GM21786 (cell line): ENCODE measurements at regions not wholly inside any gene's neighbourhood (a gene's known extent, or its start where the extent isn't known, plus 50 kb on each side); places are given as distances from the start of the nearest gene placed in this dataset.
"Not testable (repeated sequence)": the region's sequence is repeated elsewhere in the genome, so short reads cannot be mapped to it uniquely, and the experiment has no call there.

Experiments
- ATAC-seq: cut with Tn5 transposase; IDR thresholded peaks from one replicate; pipeline ENCODE4 v1.9.1; 2021; ENCODE audit not compliant: unreplicated experiment

- ATAC-seq = no peak
These were observed 259.7 kb downstream of the MTERF1 start for GRCh38 chr7:91620827-91621226.

GRCh38 chr7:91627324-91627723 is 253.2 kb downstream of the MTERF1 start:
- ATAC-seq = not testable (repeated sequence)

GRCh38 chr7:91628742-91629141 is 251.8 kb downstream of the MTERF1 start:
- ATAC-seq = no peak

- no peak for ATAC-seq
These were observed 249.7 kb downstream of the MTERF1 start for GRCh38 chr7:91630581-91631380.

- no peak for ATAC-seq
These were observed 248.1 kb downstream of the MTERF1 start for GRCh38 chr7:91632234-91632940.

- ATAC-seq = no peak
These were observed 247.5 kb downstream of the MTERF1 start for GRCh38 chr7:91633013-91633441.

GRCh38 chr7:91634485-91635177 is 245.9 kb downstream of the MTERF1 start:
- no peak for ATAC-seq

- no peak for ATAC-seq
These were observed 244.3 kb downstream of the MTERF1 start for GRCh38 chr7:91636129-91636724.

GRCh38 chr7:91636728-91637127 is 243.8 kb downstream of the MTERF1 start:
- no peak for ATAC-seq

GRCh38 chr7:91644256-91644655 is 236.2 kb downstream of the MTERF1 start:
- ATAC-seq = no peak

GRCh38 chr7:91645542-91645941 is 235.0 kb downstream of the MTERF1 start:
- no peak for ATAC-seq

- no peak for ATAC-seq
These were observed 228.5 kb downstream of the MTERF1 start for GRCh38 chr7:91651986-91652385.

GRCh38 chr7:91653286-91653685 is 227.2 kb downstream of the MTERF1 start:
- ATAC-seq = no peak

- no peak for ATAC-seq
These were observed 224.8 kb downstream of the MTERF1 start for GRCh38 chr7:91655656-91656055.

GRCh38 chr7:91656541-91657482 is 223.7 kb downstream of the MTERF1 start:
- no peak for ATAC-seq

GRCh38 chr7:91657483-91658071 is 222.9 kb downstream of the MTERF1 start:
- no peak for ATAC-seq

GRCh38 chr7:91659096-91659495 is 221.4 kb downstream of the MTERF1 start:
- no peak for ATAC-seq

- ATAC-seq = peak; percentile 56
These were observed 219.7 kb downstream of the MTERF1 start for GRCh38 chr7:91660734-91661356.

GRCh38 chr7:91661727-91662126 is 218.8 kb downstream of the MTERF1 start:
- no peak for ATAC-seq
